GM12892 (cell line): ENCODE measurements at regions not wholly inside any gene's neighbourhood (a gene's known extent, or its start where the extent isn't known, plus 50 kb on each side); places are given as distances from the start of the nearest gene placed in this dataset.

ENCODE experiments used
- POLR2A ChIP-seq: IDR thresholded peaks from 2 replicates; pipeline ENCODE4 v1.6.1; 2011; ENCODE audit warnings: low read depth, low read length, control low read depth
- POLR2AphosphoS5 ChIP-seq: IDR thresholded peaks from 2 replicates; pipeline ENCODE4 v1.6.1; 2011; ENCODE audit warnings: low read depth, low read length, control low read depth
- TAF1 ChIP-seq: IDR thresholded peaks from 2 replicates; pipeline ENCODE4 v1.6.1; 2011; ENCODE audit warnings: low read depth, mild to moderate bottlenecking, control low read depth, low read length, borderline replicate concordance

- TF ChIP-seq POLR2A (no peak), POLR2AphosphoS5 (no peak), TAF1 (no peak)
These were observed 143.9 kb upstream of the TBL1X start for GRCh38 chrX:9320940-9321339.
